A673 (cell line): ENCODE measurements at regions not wholly inside any gene's neighbourhood (a gene's known extent, or its start where the extent isn't known, plus 50 kb on each side); places are given as distances from the start of the nearest gene placed in this dataset.

Experiments
- EZH2 ChIP-seq: fragments of 200-600 bp; sonication (generic); IDR thresholded peaks from 2 replicates; pipeline ENCODE4 v1.6.1; 2017; ENCODE audit warnings: borderline replicate concordance, low read depth, mild to moderate bottlenecking, mixed read lengths, antibody characterized with exemption, low read length; ENCODE audit not compliant: poor library complexity, severe bottlenecking
- TF ChIP-seq, protein P1 (sequence below): fragments of 300-800, 200-600 bp; sonication (generic); conservative IDR thresholded peaks from 2 replicates; pipeline ENCODE4 v1.5.1; 2017; ENCODE audit warnings: low read depth, mild to moderate bottlenecking, antibody characterized with exemption, low read length, moderate library complexity, mixed read lengths

DNA sequence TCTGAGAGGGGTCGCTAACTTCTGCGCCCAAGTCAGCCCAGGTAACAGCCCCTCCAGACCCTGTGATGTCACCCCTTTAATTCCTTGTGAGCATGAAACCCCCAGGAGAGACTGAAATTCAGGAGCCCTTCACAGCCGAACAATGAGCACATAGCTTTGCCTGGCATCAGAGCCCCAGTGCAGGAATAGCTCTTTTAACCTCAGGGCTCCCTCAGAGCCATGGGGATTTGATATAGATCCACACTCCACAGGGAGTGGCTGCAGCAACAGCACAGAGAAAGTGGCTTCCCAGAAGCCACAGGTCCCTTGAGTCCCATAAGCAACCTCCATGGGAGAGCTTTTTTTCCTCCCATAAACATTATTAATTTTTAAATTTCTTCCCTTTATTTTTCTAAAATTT, 150.0 kb upstream of the MARCKS start:
- TF ChIP-seq, protein P1, sequence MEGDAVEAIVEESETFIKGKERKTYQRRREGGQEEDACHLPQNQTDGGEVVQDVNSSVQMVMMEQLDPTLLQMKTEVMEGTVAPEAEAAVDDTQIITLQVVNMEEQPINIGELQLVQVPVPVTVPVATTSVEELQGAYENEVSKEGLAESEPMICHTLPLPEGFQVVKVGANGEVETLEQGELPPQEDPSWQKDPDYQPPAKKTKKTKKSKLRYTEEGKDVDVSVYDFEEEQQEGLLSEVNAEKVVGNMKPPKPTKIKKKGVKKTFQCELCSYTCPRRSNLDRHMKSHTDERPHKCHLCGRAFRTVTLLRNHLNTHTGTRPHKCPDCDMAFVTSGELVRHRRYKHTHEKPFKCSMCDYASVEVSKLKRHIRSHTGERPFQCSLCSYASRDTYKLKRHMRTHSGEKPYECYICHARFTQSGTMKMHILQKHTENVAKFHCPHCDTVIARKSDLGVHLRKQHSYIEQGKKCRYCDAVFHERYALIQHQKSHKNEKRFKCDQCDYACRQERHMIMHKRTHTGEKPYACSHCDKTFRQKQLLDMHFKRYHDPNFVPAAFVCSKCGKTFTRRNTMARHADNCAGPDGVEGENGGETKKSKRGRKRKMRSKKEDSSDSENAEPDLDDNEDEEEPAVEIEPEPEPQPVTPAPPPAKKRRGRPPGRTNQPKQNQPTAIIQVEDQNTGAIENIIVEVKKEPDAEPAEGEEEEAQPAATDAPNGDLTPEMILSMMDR, result no peak
- TF ChIP-seq EZH2, result no peak
